ENCODE measurements at regions not wholly inside any gene's neighbourhood (a gene's known extent, or its start where the extent isn't known, plus 50 kb on each side); places are given as distances from the start of the nearest gene placed in this dataset.
"Not testable (repeated sequence)": the region's sequence is repeated elsewhere in the genome, so short reads cannot be mapped to it uniquely, and the experiment has no call there.

GRCh38 chr4:14335872-14336271, 666.4 kb upstream of the CPEB2 start:
- FAIRE-seq, result no peak

- FAIRE-seq, result no peak
These were observed 665.6 kb upstream of the CPEB2 start for GRCh38 chr4:14336656-14337055.

GRCh38 chr4:14337892-14338584, 664.2 kb upstream of the CPEB2 start:
- FAIRE-seq, result no peak

GRCh38 chr4:14338585-14339265, 663.6 kb upstream of the CPEB2 start:
- FAIRE-seq, result no peak

- no peak for FAIRE-seq
These were observed 662.6 kb upstream of the CPEB2 start for GRCh38 chr4:14339715-14340114.

GRCh38 chr4:14340321-14340720, 662.0 kb upstream of the CPEB2 start:
- FAIRE-seq, result no peak

GRCh38 chr4:14343961-14344360, 658.3 kb upstream of the CPEB2 start:
- no peak for FAIRE-seq

GRCh38 chr4:14345356-14345775, 656.9 kb upstream of the CPEB2 start:
- no peak for FAIRE-seq

GRCh38 chr4:14347526-14347925, 654.8 kb upstream of the CPEB2 start:
- no peak for FAIRE-seq

- FAIRE-seq, result no peak
These were observed 653.8 kb upstream of the CPEB2 start for GRCh38 chr4:14348506-14348905.

- FAIRE-seq, result not testable (repeated sequence)
These were observed 643.6 kb upstream of the CPEB2 start for GRCh38 chr4:14358544-14359160.

- FAIRE-seq, result no peak
These were observed 642.3 kb upstream of the CPEB2 start for GRCh38 chr4:14359991-14360390.

GRCh38 chr4:14361084-14361483, 641.2 kb upstream of the CPEB2 start:
- no peak for FAIRE-seq

- no peak for FAIRE-seq
These were observed 639.9 kb upstream of the CPEB2 start for GRCh38 chr4:14362385-14362784.

GRCh38 chr4:14364953-14365536, 637.2 kb upstream of the CPEB2 start:
- FAIRE-seq, result no peak

GRCh38 chr4:14368391-14368790, 633.9 kb upstream of the CPEB2 start:
- FAIRE-seq, result no peak

- FAIRE-seq, result no peak
These were observed 631.1 kb upstream of the CPEB2 start for GRCh38 chr4:14371131-14371530.

- FAIRE-seq, result no peak
These were observed 626.5 kb upstream of the CPEB2 start for GRCh38 chr4:14375816-14376215.

- FAIRE-seq, result no peak
These were observed 623.1 kb upstream of the CPEB2 start for GRCh38 chr4:14379183-14379582.

- no peak for FAIRE-seq
These were observed 618.6 kb upstream of the CPEB2 start for GRCh38 chr4:14383652-14384051.

- FAIRE-seq, result no peak
These were observed 617.5 kb upstream of the CPEB2 start for GRCh38 chr4:14384824-14385223.

- no peak for FAIRE-seq
These were observed 616.1 kb upstream of the CPEB2 start for GRCh38 chr4:14386196-14386595.

- FAIRE-seq, result no peak
These were observed 614.6 kb upstream of the CPEB2 start for GRCh38 chr4:14387647-14388046.

- no peak for FAIRE-seq
These were observed 609.9 kb upstream of the CPEB2 start for GRCh38 chr4:14392378-14392777.

Data from endometrium (tissue), 2 donors.